IMR-90 (cell line): ENCODE measurements at regions not wholly inside any gene's neighbourhood (a gene's known extent, or its start where the extent isn't known, plus 50 kb on each side); places are given as distances from the start of the nearest gene placed in this dataset.
A peak's percentile ranks its signal among the peaks of the same experiment; 100 is the strongest.

Experiments used
- ATAC-seq: fragments of 200-7000 bp; cut with Tn5 transposase; 2 replicates; pipeline ENCODE4 v1.9.1; 2020; ENCODE audit warnings: low read depth, mild to moderate bottlenecking, moderate library complexity
- BruUV-seq: library from RNA; stranded (reverse); fragments of 400-500 nt; replicated peaks from 2 replicates; lab custom pipeline; 2021; lab: Mats Ljungman, UMichigan
- CTCF ChIA-PET: fragments of 300-600 bp; formaldehyde crosslinking; extraction: SDS; loops from one replicate; lab custom pipeline; 2021; ENCODE audit warnings: antibody characterized with exemption; lab: Yijun Ruan, JAX
- POLR2A ChIA-PET: fragments of 300-600 bp; sonication (Branson Sonifier 250); formaldehyde crosslinking; loops from one replicate; lab custom pipeline; 2022; ENCODE audit warnings: antibody characterized with exemption; ENCODE audit not compliant: unreplicated experiment; lab: Charles Lee
- DNase-seq: peaks from one replicate; pipeline ENCODE4 v3.0.0; 2013
- H2AFZ ChIP-seq: replicated peaks from 2 replicates; pipeline ENCODE3; 2013; ENCODE audit warnings: low read length, mild to moderate bottlenecking; ENCODE audit not compliant: poor library complexity
- H2AK5ac ChIP-seq: 2 replicates; pipeline ENCODE4 v1.6.1; 2013; ENCODE audit warnings: low read depth, low read length, inconsistent platforms
- H2AK9ac ChIP-seq: replicated peaks from 2 replicates; pipeline ENCODE3; 2013; ENCODE audit warnings: mild to moderate bottlenecking, low read depth, low read length, moderate library complexity; ENCODE audit not compliant: poor library complexity
- H2BK120ac ChIP-seq: 2 replicates; pipeline ENCODE4 v1.6.1; 2013; ENCODE audit warnings: low read depth, low read length, inconsistent platforms
- H2BK15ac ChIP-seq: 3 replicates; pipeline ENCODE4 v1.6.1; 2013; ENCODE audit warnings: low read depth, low read length, inconsistent platforms
- H2BK20ac ChIP-seq: 2 replicates; pipeline ENCODE4 v1.6.1; 2013; ENCODE audit warnings: low read depth, mild to moderate bottlenecking, inconsistent platforms, low read length, moderate library complexity
- H2BK5ac ChIP-seq: 2 replicates; pipeline ENCODE4 v1.6.1; 2013; ENCODE audit warnings: mild to moderate bottlenecking, low read depth, low read length, inconsistent platforms; ENCODE audit not compliant: poor library complexity, severe bottlenecking
- H3K14ac ChIP-seq: replicated peaks from 2 replicates; pipeline ENCODE4 v1.6.1; 2013; ENCODE audit warnings: low read depth, low read length, inconsistent platforms
- H3K18ac ChIP-seq: 2 replicates; pipeline ENCODE4 v1.6.1; 2013; ENCODE audit warnings: low read depth, low read length, control low read depth
- H3K23ac ChIP-seq: 2 replicates; pipeline ENCODE4 v1.6.1; 2013; ENCODE audit warnings: low read depth, low read length, inconsistent platforms
- H3K27ac ChIP-seq: 2 replicates; pipeline ENCODE4 v1.5.1; 2013; ENCODE audit warnings: mild to moderate bottlenecking, control low read depth, low read length; ENCODE audit not compliant: insufficient read depth
- H3K27me3 ChIP-seq: 2 replicates; pipeline ENCODE4 v1.6.1; 2013; ENCODE audit warnings: low read length; ENCODE audit not compliant: control insufficient read depth, insufficient read depth
- H3K36me3 ChIP-seq: 2 replicates; pipeline ENCODE4 v1.6.1; 2013; ENCODE audit warnings: low read length, mixed read lengths; ENCODE audit not compliant: control insufficient read depth, insufficient read depth
- H3K4ac ChIP-seq: 2 replicates; pipeline ENCODE4 v1.6.1; 2013; ENCODE audit warnings: low read depth, low read length, inconsistent platforms
- H3K4me1 ChIP-seq: 2 replicates; pipeline ENCODE4 v1.6.1; 2013; ENCODE audit warnings: low read length, mixed read lengths; ENCODE audit not compliant: control insufficient read depth, insufficient read depth
- H3K4me2 ChIP-seq: 2 replicates; pipeline ENCODE4 v1.6.1; 2013; ENCODE audit warnings: low read depth, mild to moderate bottlenecking, control low read depth, low read length, moderate library complexity
- H3K4me3 ChIP-seq: 2 replicates; pipeline ENCODE4 v1.5.1; 2013; ENCODE audit warnings: low read depth, mild to moderate bottlenecking, control low read depth, low read length, moderate library complexity; ENCODE audit not compliant: insufficient read depth
- H3K56ac ChIP-seq: 2 replicates; pipeline ENCODE4 v1.6.1; 2013; ENCODE audit warnings: low read length, inconsistent platforms; ENCODE audit not compliant: insufficient read depth; ENCODE audit errors: extremely low read depth
- H3K79me1 ChIP-seq, 2 experiments: 2 replicates each; pipeline ENCODE4 v1.6.1; 2013; ENCODE audit warnings: low read length in 2 of 2, inconsistent platforms in 1 of 2, low read depth in 1 of 2
- H3K9ac ChIP-seq: 2 replicates; pipeline ENCODE4 v1.6.1; 2013; ENCODE audit warnings: low read depth, low read length, control low read depth
- H3K9me1 ChIP-seq: 2 replicates; pipeline ENCODE4 v1.6.1; 2013; ENCODE audit warnings: low read length, inconsistent platforms; ENCODE audit not compliant: insufficient read depth
- H3K9me3 ChIP-seq: 2 replicates; pipeline ENCODE4 v1.6.1; 2013; ENCODE audit warnings: low read length; ENCODE audit not compliant: control insufficient read depth, insufficient read depth
- H4K20me1 ChIP-seq: 2 replicates; pipeline ENCODE4 v1.6.1; 2013; ENCODE audit warnings: low read length, inconsistent platforms; ENCODE audit not compliant: insufficient read depth
- H4K5ac ChIP-seq: 2 replicates; pipeline ENCODE4 v1.6.1; 2013; ENCODE audit warnings: mild to moderate bottlenecking, low read depth, low read length, control low read depth
- H4K8ac ChIP-seq, 2 experiments: 2 replicates each; pipeline ENCODE4 v1.6.1; 2013; ENCODE audit warnings: low read depth in 2 of 2, low read length in 2 of 2, control low read depth in 1 of 2, inconsistent platforms in 1 of 2
- H4K91ac ChIP-seq: 2 replicates; pipeline ENCODE4 v1.6.1; 2013; ENCODE audit warnings: low read depth, low read length, inconsistent platforms; ENCODE audit not compliant: insufficient read depth
- BHLHE40 ChIP-seq: fragments of 150-350 bp; IDR thresholded peaks from 2 replicates; pipeline ENCODE4 v1.6.1; 2016; ENCODE audit warnings: mild to moderate bottlenecking, low read depth, low read length
- CEBPB ChIP-seq: IDR thresholded peaks from 2 replicates; pipeline ENCODE4 v1.6.1; 2012; ENCODE audit warnings: low read depth, low read length, improper control_type of control experiment
- CHD1 ChIP-seq: IDR thresholded peaks from 2 replicates; pipeline ENCODE4 v1.6.1; 2012; ENCODE audit warnings: low read depth, low read length, improper control_type of control experiment
- CTCF ChIP-seq: conservative IDR thresholded peaks from 2 replicates; pipeline ENCODE4 v1.5.1; 2012; ENCODE audit warnings: mild to moderate bottlenecking, low read depth, low read length, improper control_type of control experiment
- MAZ ChIP-seq: IDR thresholded peaks from 2 replicates; pipeline ENCODE4 v1.6.1; 2012; ENCODE audit warnings: low read depth, mild to moderate bottlenecking, low read length, improper control_type of control experiment, moderate library complexity, borderline replicate concordance
- RAD21 ChIP-seq: IDR thresholded peaks from 2 replicates; pipeline ENCODE4 v1.6.1; 2012; ENCODE audit warnings: low read length, improper control_type of control experiment
- RCOR1 ChIP-seq: IDR thresholded peaks from 2 replicates; pipeline ENCODE4 v1.6.1; 2012; ENCODE audit warnings: mild to moderate bottlenecking, low read length, improper control_type of control experiment; ENCODE audit not compliant: insufficient replicate concordance
- SMC3 ChIP-seq: fragments of 150-350 bp; IDR thresholded peaks from 2 replicates; pipeline ENCODE4 v1.6.1; 2016; ENCODE audit warnings: low read depth, mild to moderate bottlenecking, antibody characterized with exemption, low read length, moderate library complexity
- USF2 ChIP-seq: fragments of 150-350 bp; IDR thresholded peaks from 2 replicates; pipeline ENCODE4 v1.6.1; 2017; ENCODE audit warnings: mild to moderate bottlenecking, antibody characterized with exemption, low read length, low read depth
- WGBS, 2 experiments: methylation state at CpG; one replicate each; pipeline versions ENCODE4 v1.1.5 to v1.1.7; 2013; ENCODE audit warnings: missing lambda C conversion rate in 2 of 2; ENCODE audit not compliant: insufficient read length in 1 of 2; ENCODE audit errors: extremely low coverage in 2 of 2; 5-methylcytosine and 5-hydroxymethylcytosine counted together
- dilution Hi-C: fragments of 300-500 bp; cut with HindIII; formaldehyde crosslinking; loops from one replicate; pipeline ENCODE4 v1.14.3; 2018; ENCODE audit warnings: low sequenced_read_pairs; ENCODE audit not compliant: unreplicated experiment
- in situ Hi-C: fragments of 300-500 bp; cut with MboI; formaldehyde crosslinking; loops from 3 replicates; pipeline ENCODE4 v1.14.3; 2019; ENCODE audit warnings: low sequenced_read_pairs, inconsistent platforms, mixed read lengths
- intact Hi-C: fragments of 100-400 bp; cut with micrococcal nuclease; formaldehyde crosslinking; loops from 2 replicates; pipeline ENCODE4 v1.10.0; 2022

- Histone ChIP-seq H3K18ac (no peak overlapping the region), H2BK15ac (no peak overlapping the region), H3K14ac (no peak overlapping the region), H4K8ac (no peak overlapping the region), H2AK5ac (no peak overlapping the region), H3K9ac (no peak overlapping the region), H2AFZ (no peak overlapping the region), H3K4me3 (no peak overlapping the region), H2BK20ac (no peak overlapping the region), H3K27ac (no peak overlapping the region), H2AK9ac (no peak overlapping the region), H3K9me1 (no peaks in the 10 kb centered on the region), H2BK120ac (no peak overlapping the region), H3K36me3 (no peaks in the 10 kb centered on the region), H3K56ac (no peak overlapping the region), H3K23ac (no peak overlapping the region), H4K91ac (no peak overlapping the region), H4K5ac (no peak overlapping the region), H3K4me2 (no peak overlapping the region), H3K4me1 (no peaks in the 10 kb centered on the region; the same call in 1 of the 2 replicates), H4K20me1 (no peaks in the 10 kb centered on the region), H3K4ac (no peak overlapping the region), H3K9me3 (no peaks in the 10 kb centered on the region), H2BK5ac (no peak overlapping the region), H3K27me3 (no peaks in the 10 kb centered on the region), H3K79me1 (no peaks in the 10 kb centered on the region)
- ChIA-PET POLR2A (no interaction called here), CTCF (interaction anchor here (0.6 kb wide), 1 partner anchor 854 kb away, joined by 3 read pairs; no protein-coding TSS in a partner anchor)
- DNase-seq: peak; percentile 45
- TF ChIP-seq CEBPB: no peak
- TF ChIP-seq USF2: no peak
- TF ChIP-seq RAD21: no peak
- no peak for TF ChIP-seq CHD1
- no peak for TF ChIP-seq MAZ
- no peak for TF ChIP-seq RCOR1
- TF ChIP-seq SMC3: no peak
- no peak for TF ChIP-seq BHLHE40
- no peak for TF ChIP-seq CTCF
- dilution Hi-C loops: no loop called here
- BruUV-seq: no TSS peak
- no CpG with 5 or more reads among the region's 2 CpGs for WGBS, 2 experiments
- intact Hi-C loops: no loop called here
- ATAC-seq: no peak
- in situ Hi-C loops: no loop called here
Observed at GRCh38 chr14:83707056-83707455, 1822.9 kb upstream of the FLRT2 start.
